HG03571 (cell line): ENCODE measurements at regions not wholly inside any gene's neighbourhood (a gene's known extent, or its start where the extent isn't known, plus 50 kb on each side); places are given as distances from the start of the nearest gene placed in this dataset.

Experiments
- ATAC-seq: cut with Tn5 transposase; IDR thresholded peaks from one replicate; pipeline ENCODE4 v1.9.1; 2021; ENCODE audit not compliant: unreplicated experiment

DNA sequence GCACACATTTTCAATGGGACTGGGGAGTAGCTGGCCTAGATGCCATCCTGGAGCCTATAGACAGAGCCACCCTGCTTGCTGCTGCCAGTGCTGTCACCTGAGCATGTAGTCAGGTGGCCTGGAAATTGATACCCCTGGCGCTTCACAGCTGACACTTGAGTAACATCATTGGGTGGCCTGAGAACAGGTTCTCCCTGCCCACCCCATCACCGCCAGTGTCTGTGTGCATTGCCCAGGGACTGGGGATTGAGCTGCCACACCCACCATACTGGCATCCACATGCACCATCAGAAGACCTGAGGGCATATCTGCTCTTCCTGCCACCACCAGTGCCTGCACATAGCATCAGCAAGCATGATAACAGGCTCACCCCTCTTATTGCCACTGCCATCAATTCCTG is 1142.9 kb upstream of the PABPC4L start:
- ATAC-seq: no peak

- no peak for ATAC-seq
These were observed 1136.6 kb upstream of the PABPC4L start for GRCh38 chr4:135338181-135338580.

DNA sequence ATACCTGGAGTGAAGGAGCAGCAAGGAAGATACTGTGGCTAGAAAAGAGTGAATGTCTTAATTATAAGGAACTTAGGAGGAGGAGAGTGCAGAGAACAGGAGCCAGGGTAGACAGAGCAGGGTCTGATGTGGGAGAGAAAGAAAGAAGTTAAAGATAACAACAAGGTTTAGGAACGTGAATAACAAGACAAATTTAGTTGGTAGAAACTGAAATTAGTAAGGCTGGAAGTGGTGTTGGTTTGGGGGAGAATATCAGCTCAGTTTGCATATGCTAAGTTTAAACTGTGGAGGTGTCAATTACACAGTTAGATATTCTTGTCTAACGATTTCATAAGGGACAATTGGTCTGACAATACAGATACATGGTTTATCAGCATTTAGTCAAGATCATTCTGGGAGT is 1123.7 kb upstream of the PABPC4L start:
- no peak for ATAC-seq

DNA sequence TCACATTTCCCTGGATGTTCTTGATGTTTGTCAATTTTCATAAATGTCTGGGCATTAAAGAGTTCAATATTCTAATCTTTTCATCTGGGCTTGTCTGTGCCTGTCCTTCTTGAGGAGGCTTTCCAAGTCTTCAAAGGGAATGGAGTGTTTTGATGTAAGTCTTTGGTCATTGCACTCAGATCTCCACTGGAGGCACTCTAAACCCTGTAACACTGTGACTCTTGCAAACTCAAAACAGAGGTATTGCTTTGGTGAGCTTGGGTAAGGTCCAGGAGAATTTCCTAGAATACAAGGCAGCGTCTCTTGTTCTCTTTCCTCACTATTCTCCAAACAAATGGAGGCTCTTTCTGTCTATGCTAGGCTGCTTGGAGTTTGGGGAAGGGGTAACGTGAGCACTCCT is 1118.1 kb upstream of the PABPC4L start:
- ATAC-seq: no peak

DNA sequence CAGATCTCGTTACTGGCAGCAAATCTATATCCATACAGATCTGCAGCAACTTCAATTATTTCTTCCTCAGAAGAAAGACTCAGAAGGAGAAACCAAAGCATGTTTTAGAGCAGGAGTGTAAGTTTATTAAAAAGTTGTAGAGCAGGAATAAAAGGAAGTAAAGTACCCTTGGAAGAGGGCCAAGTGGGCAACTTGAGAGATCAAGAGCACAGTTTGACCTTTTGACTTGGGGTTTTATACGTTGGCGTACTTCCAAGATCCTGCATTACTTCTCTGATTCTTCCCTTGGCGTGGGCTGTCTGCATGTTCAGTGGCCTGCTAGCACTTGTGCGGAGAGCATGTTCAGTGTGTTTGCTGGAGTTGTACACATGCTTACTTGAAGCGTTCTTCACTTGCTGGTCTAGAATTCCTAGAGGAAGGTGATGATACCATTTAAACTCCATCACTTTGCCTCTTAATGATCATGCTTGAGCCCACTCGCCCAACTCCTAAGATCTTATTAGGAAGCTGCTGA is 1114.7 kb upstream of the PABPC4L start:
- ATAC-seq: no peak

DNA sequence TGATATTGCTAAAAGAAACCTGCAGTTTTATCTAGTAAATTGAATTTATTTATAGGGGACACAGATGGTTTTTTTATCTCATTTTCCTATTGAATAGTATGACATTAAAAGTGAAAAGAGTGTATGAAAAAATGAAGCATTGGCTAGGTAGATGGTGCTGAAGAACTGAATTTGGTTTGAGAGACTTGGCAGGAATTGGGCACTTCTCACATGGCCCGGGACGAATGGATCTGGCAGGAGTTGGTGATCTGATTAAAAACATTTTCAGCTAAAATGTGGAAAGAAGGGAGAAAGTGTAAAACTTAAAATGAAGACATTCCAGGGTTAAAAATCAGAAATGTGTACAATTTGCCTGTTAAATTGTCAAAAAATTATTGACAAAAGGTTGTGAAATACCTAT is 1088.5 kb upstream of the PABPC4L start:
- no peak for ATAC-seq

DNA sequence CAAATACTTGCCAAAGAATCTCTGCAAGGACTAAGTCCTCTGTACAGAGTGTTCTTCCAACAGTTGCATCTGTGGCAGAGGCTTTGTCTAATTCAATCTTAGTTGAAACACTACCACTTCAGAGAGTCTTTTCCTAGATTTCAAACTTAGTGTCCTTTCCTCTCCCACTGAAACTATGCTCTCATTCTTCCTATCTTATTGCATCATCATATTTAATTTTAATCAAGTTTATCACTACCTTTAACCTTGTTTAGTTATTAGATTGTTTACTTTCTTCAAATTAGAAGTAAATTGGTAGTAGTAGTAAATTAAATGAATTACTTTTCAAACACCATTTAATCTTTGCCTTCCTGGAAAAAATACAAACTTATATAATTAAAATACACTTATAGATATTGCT is 1082.3 kb upstream of the PABPC4L start:
- ATAC-seq: no peak

DNA sequence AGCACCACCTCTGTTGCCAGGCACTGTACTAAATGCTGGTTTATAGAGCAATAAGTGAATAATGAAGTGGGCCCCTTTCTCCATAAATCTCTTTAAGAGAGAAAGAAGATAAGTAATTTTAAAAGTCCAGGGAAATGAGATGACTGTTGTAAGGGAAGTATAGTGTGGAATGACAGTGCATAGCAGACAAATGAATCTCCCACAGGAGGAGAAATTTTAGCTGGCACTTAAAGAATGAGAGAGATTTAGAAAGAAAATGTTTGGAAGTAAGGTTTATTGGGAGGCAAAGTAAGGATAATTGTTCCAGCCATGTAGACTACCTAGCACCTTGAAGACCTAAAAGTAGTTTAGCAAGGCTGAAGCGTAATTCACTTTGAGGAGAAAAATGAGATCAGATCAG is 1081.1 kb upstream of the PABPC4L start:
- no peak for ATAC-seq

GRCh38 chr4:135281230-135281629 is 1079.6 kb upstream of the PABPC4L start:
- no peak for ATAC-seq

- ATAC-seq: no peak
These were observed 1076.4 kb upstream of the PABPC4L start for GRCh38 chr4:135277980-135278315.

DNA sequence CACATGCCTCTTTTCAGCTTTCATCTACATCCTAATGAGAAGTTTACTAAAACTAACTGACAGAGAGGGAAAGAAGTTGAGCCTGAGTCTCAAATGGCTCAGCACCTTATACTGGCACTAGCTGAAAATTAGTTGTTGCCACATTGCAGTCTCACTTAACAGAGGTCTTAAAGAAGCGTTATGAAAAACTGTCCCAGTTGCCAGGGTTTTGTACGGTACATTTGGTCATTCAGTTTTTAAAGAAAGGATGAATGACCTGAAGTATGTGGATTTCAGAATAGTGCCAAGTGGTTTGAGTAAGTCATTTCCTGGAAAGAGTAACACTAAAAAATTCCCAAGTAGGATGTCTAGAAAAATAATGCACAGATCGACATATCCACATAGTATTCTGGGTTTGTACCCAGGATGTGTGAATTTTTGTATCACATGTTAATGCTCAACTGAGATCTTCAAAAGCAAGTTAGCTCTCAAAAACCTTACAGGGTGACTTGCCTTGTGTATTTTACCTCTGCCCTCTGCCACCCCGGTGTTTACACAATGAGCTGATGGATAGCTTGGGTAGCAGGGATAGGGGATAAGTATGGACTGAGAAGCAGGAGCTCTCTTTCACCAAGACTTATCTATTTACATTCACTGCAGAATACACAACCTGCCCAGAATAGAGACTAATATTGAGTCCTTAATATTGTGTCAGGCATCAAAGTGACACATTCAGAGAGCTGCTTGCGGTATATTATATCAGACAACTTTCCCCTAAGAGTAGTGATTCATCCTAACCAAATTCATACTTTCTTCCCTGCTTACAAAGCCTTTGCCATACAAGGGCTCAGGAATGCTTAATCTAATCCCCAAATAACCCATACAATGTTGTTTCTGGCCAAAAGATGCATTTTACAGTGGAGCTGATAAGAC is 1075.7 kb upstream of the PABPC4L start:
- ATAC-seq: no peak

GRCh38 chr4:135274416-135274815 is 1072.8 kb upstream of the PABPC4L start:
- no peak for ATAC-seq

GRCh38 chr4:135269125-135269890 is 1067.7 kb upstream of the PABPC4L start:
- peak; percentile 77 for ATAC-seq

GRCh38 chr4:135268369-135268768 is 1066.8 kb upstream of the PABPC4L start:
- ATAC-seq: no peak

DNA sequence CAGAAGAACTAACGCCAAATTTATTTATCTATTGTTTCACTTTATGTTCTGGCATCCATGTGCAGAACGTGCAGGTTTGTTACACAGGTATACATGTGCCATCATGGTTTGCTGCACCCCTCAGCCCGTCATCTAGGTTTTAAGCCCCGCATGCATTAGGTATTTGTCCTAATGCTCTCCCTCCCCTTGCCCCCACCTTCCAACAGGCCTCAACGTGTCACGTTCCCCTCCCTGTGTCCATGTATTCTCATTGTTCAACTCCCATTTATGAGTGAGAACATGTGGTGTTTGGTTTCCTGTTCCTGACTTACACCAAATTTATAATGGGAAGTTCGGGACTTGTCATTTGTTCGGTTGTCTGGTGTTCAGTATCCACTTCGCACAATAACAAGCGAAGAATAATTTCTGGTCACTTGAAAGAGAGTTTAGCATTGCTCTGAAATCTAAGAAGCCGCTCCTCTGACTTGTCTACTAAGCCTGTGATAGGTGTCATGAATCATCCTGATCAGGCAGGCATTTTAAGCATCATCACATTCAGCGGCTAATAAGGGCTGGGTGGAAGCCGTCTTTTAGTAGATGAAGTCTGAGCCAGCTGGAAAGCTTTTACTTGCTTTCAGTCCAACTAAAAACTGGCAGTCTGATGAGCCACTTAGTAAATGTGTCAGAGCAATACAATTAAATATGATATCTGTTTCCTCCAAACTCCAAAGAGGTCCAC is 1065.7 kb upstream of the PABPC4L start:
- ATAC-seq: no peak

DNA sequence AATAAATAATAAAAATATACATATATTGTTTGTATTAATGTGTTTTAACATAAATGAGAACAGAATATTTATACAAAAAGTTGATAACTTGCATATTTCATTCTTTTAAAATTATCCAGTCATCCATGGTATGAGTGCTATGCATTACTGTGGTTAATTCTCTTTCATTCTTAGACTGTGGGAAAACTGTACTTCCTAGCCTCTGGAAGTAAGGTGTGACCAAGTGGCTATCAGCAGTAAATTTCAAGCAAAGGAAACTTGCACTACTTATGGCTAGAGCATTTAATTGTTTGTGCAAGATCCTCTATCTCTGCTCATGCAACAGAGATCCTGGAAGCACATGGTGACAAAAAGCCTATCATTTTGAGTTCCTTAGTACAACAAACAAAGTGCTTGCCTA is 1054.5 kb upstream of the PABPC4L start:
- no peak for ATAC-seq

- ATAC-seq: no peak
These were observed 1048.5 kb upstream of the PABPC4L start for GRCh38 chr4:135250040-135250439.

- no peak for ATAC-seq
These were observed 1047.4 kb upstream of the PABPC4L start for GRCh38 chr4:135249024-135249423.

- no peak for ATAC-seq
These were observed 1043.1 kb upstream of the PABPC4L start for GRCh38 chr4:135244696-135245095.

DNA sequence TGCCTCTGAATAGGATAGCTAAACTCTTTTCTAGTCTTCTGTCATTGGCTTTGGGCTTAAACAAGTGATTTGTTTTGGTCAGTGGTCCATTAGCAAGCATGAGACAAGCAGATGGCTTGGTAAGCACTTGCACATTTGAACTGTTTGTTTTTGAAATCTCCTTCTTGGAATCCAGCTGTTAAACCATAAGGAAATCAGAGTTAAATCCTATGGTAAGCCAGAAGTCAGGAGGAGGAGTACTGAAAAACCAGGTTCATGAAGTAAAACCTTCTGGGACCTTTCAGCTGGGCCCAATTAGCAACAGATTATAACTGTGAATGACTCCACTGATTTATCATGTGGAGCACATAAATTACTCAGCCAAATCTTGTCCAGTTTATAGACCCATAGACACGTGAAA is 1042.5 kb upstream of the PABPC4L start:
- ATAC-seq: no peak

- ATAC-seq: no peak
These were observed 1039.2 kb upstream of the PABPC4L start for GRCh38 chr4:135240796-135241195.
